Sigmoid colon (tissue), 6 donors: ENCODE measurements at regions not wholly inside any gene's neighbourhood (a gene's known extent, or its start where the extent isn't known, plus 50 kb on each side); places are given as distances from the start of the nearest gene placed in this dataset.

ENCODE experiments used
- DNase-seq: peaks from one replicate; pipeline ENCODE4 v3.0.0-alpha.2; 2019
- H3K27ac ChIP-seq, 4 donors: fragments of 200-600 bp; sonication (generic); one replicate each; pipeline ENCODE4 v1.5.1; 2016 to 2019; ENCODE audit warnings: mild to moderate bottlenecking in 1 of 4
- H3K27me3 ChIP-seq, 3 donors: fragments of 200-600 bp; sonication (generic); one replicate each; pipeline ENCODE4 v1.5.1; 2019; ENCODE audit warnings: mild to moderate bottlenecking in 1 of 3
- H3K36me3 ChIP-seq, 4 donors: fragments of 200-600 bp; sonication (generic); one replicate each; pipeline ENCODE4 v1.5.1; 2016 to 2019
- H3K4me1 ChIP-seq, 4 donors: fragments of 200-600 bp; sonication (generic); one replicate each; pipeline ENCODE4 v1.5.1; 2017 to 2019
- H3K4me3 ChIP-seq, 4 donors: fragments of 200-600 bp; sonication (generic); one replicate each; pipeline ENCODE4 v1.5.1; 2017 to 2019; ENCODE audit warnings: mild to moderate bottlenecking in 2 of 4, moderate library complexity in 1 of 4
- H3K9me3 ChIP-seq, 4 donors: fragments of 200-600 bp in 3 of 4; sonication (generic) in 3 of 4; one replicate each; pipeline versions ENCODE4 v1.5.1 to v1.6.1; 2013 to 2019
- CTCF ChIP-seq, 4 experiments: fragments of 450-650 bp in 3 of 4; fragments of 200-600 bp in 1 of 4; IDR thresholded peaks; one replicate each; pipeline ENCODE4 v1.5.1; 2016 to 2019; ENCODE audit warnings: antibody characterized with exemption in 4 of 4, mild to moderate bottlenecking in 3 of 4, moderate library complexity in 2 of 4
- EP300 ChIP-seq, 4 donors: sonication (generic); formaldehyde crosslinking; IDR thresholded peaks; one replicate each; pipeline ENCODE4 v1.6.1; 2017; ENCODE audit warnings: antibody characterized with exemption in 4 of 4
- POLR2A ChIP-seq, 2 donors: fragments of 450-650 bp; IDR thresholded peaks; one replicate each; pipeline ENCODE4 v1.6.1; 2016; ENCODE audit warnings: antibody characterized with exemption in 2 of 2, mild to moderate bottlenecking in 2 of 2, moderate library complexity in 2 of 2
- POLR2AphosphoS5 ChIP-seq, 4 donors: sonication (generic); formaldehyde crosslinking; IDR thresholded peaks; one replicate each; pipeline ENCODE4 v1.6.1; 2017; ENCODE audit warnings: antibody characterized with exemption in 4 of 4
- WGBS, 2 donors: extraction: QIAGEN DNeasy Blood & Tissue Kit; methylation state at CpG; one replicate each; pipeline ENCODE4 v1.1.7; 2013; 5-methylcytosine and 5-hydroxymethylcytosine counted together
- intact Hi-C: fragments of 100-400 bp; cut with DNase I; formaldehyde crosslinking; loops from one replicate; pipeline ENCODE4 v1.15.1; 2023
- donor health status: healthy with polysubstance abuse.
- donor health status: healthy.

- no peaks in the 10 kb centered on the region for H3K4me1 ChIP-seq
- 72 to 75% methylated on average over 3 of the region's 3 CpGs for WGBS, 2 donors
- no peak overlapping the region for H3K4me3 ChIP-seq
- no peaks in the 10 kb centered on the region for H3K27me3 ChIP-seq
- TF ChIP-seq POLR2A (IDR thresholded peaks at IDR 0.05) = no peak
- TF ChIP-seq CTCF (IDR thresholded peaks at IDR 0.05) = no peak
- TF ChIP-seq EP300 (IDR thresholded peaks at IDR 0.05) = no peak
- TF ChIP-seq POLR2AphosphoS5 (IDR thresholded peaks at IDR 0.05) = no peak
- intact Hi-C loops = no loop called here
- H3K9me3 ChIP-seq = no peaks in the 10 kb centered on the region
- H3K36me3 ChIP-seq = no peaks in the 10 kb centered on the region
- no peak overlapping the region for H3K27ac ChIP-seq
- DNase-seq = no peak
Measured at GRCh38 chr9:23220957-23221356, 605.1 kb downstream of the ELAVL2 start.

- Histone ChIP-seq H3K27me3 (no peaks in the 10 kb centered on the region), H3K9me3 (peaks cover 0 to 2% (median 0%) of the 10 kb centered on the region in 4 donors), H3K4me1 (no peaks in the 10 kb centered on the region), H3K27ac (no peak overlapping the region), H3K4me3 (no peak overlapping the region), H3K36me3 (no peaks in the 10 kb centered on the region)
- TF ChIP-seq EP300 (IDR thresholded peaks at IDR 0.05) = no peak
- no peak for TF ChIP-seq POLR2AphosphoS5 (IDR thresholded peaks at IDR 0.05)
- TF ChIP-seq POLR2A (IDR thresholded peaks at IDR 0.05) = no peak
- TF ChIP-seq CTCF (IDR thresholded peaks at IDR 0.05) = no peak
- WGBS, 2 donors = 49 to 72% methylated on average over 6 of the region's 6 CpGs
- intact Hi-C loops = no loop called here
- DNase-seq = no peak
Measured at GRCh38 chr9:23229890-23230317, 596.1 kb downstream of the ELAVL2 start.

- intact Hi-C loops = no loop called here
- DNase-seq = no peak
- WGBS, 2 donors = 53 to 68% methylated on average over 2 of the region's 2 CpGs
Measured at GRCh38 chr9:23232831-23233230, 593.2 kb downstream of the ELAVL2 start.

GRCh38 chr9:23243523-23243922 is 582.5 kb downstream of the ELAVL2 start:
- Histone ChIP-seq H3K4me1 (no peaks in the 10 kb centered on the region), H3K9me3 (no peaks in the 10 kb centered on the region), H3K4me3 (no peak overlapping the region), H3K36me3 (no peaks in the 10 kb centered on the region), H3K27ac (no peak overlapping the region), H3K27me3 (no peaks in the 10 kb centered on the region)
- intact Hi-C loops = no loop called here
- 83 to 92% methylated on average over 1 of the region's 1 CpG for WGBS, 2 donors
- no peak for DNase-seq
- TF ChIP-seq POLR2AphosphoS5 (IDR thresholded peaks at IDR 0.05) = no peak
- no peak for TF ChIP-seq EP300 (IDR thresholded peaks at IDR 0.05)
- no peak for TF ChIP-seq CTCF (IDR thresholded peaks at IDR 0.05)
- no peak for TF ChIP-seq POLR2A (IDR thresholded peaks at IDR 0.05)

More at GRCh38 chr9:23232831-23233230, 593.2 kb downstream of the ELAVL2 start:
- Histone ChIP-seq H3K4me3 (no peak overlapping the region), H3K27ac (no peak overlapping the region), H3K36me3 (no peaks in the 10 kb centered on the region), H3K9me3 (peaks cover 0 to 2% (median 0%) of the 10 kb centered on the region in 4 donors), H3K4me1 (no peaks in the 10 kb centered on the region), H3K27me3 (peaks cover 0 to 4% (median 0%) of the 10 kb centered on the region in 3 donors)
- no peak for TF ChIP-seq CTCF (IDR thresholded peaks at IDR 0.05)
- no peak for TF ChIP-seq EP300 (IDR thresholded peaks at IDR 0.05)

GRCh38 chr9:23245067-23245466 is 581.0 kb downstream of the ELAVL2 start:
- DNase-seq = no peak
- Histone ChIP-seq H3K4me3 (no peak overlapping the region), H3K9me3 (no peaks in the 10 kb centered on the region), H3K4me1 (no peaks in the 10 kb centered on the region), H3K27me3 (no peaks in the 10 kb centered on the region), H3K27ac (no peak overlapping the region), H3K36me3 (no peaks in the 10 kb centered on the region)
- TF ChIP-seq EP300 (IDR thresholded peaks at IDR 0.05) (no peak), CTCF (IDR thresholded peaks at IDR 0.05) (no peak), POLR2A (IDR thresholded peaks at IDR 0.05) (no peak), POLR2AphosphoS5 (IDR thresholded peaks at IDR 0.05) (no peak)
- intact Hi-C loops = no loop called here
